ENCODE measurements at regions not wholly inside any gene's neighbourhood (a gene's known extent, or its start where the extent isn't known, plus 50 kb on each side); places are given as distances from the start of the nearest gene placed in this dataset.

DNA sequence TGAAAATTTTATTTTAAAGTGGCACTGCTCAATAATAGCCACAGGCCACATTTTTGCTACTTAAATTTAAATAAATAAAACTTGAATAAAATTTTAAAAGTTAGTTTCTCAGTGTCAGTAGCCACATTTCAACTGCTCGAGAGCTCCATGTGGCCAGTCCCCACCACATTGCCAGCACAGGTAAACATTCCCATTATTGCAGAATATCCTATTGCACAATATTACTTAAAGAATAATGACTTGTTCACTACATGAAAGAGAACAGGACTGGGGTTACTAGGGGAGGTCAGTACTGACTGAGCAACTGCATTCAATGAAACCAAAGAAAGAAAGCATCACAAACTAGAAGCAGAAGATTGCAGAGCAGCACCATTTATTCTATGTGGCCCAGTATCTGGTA is 2201.6 kb upstream of the TENM3 start:
- no peak overlapping the region for H3K27ac ChIP-seq (replicated peaks)

DNA sequence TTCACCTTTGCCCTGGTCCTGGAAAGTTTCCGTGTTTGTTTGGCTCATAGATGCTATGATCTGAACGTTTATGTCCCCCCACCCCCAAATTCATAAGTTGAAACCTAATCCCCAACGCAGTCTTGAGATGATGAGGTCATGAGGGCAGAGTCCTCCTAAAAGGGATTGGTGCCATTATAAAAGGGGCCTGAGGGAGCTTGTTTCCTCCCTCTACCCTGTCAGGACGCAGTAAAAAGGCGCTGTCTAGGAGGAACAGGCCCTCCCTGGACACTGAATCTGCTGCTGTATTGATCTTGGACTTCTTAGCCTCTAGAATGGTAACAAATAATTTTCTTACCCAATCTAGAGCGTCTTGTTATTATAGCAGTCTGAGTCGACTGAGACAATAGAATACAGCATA is 2190.6 kb upstream of the TENM3 start:
- DNase-seq (ENCODE audit: low read depth in 1 of 2, low spot score in 1 of 2) = no peak
- Histone ChIP-seq H3K4me3 (replicated peaks; ENCODE audit: insufficient read depth, low read length) (no peak overlapping the region), H3K27me3 (ENCODE audit: insufficient read depth, poor library complexity, severe bottlenecking) (no peaks in the 10 kb centered on the region), H3K27ac (replicated peaks) (no peak overlapping the region)
- TF ChIP-seq, protein P1, sequence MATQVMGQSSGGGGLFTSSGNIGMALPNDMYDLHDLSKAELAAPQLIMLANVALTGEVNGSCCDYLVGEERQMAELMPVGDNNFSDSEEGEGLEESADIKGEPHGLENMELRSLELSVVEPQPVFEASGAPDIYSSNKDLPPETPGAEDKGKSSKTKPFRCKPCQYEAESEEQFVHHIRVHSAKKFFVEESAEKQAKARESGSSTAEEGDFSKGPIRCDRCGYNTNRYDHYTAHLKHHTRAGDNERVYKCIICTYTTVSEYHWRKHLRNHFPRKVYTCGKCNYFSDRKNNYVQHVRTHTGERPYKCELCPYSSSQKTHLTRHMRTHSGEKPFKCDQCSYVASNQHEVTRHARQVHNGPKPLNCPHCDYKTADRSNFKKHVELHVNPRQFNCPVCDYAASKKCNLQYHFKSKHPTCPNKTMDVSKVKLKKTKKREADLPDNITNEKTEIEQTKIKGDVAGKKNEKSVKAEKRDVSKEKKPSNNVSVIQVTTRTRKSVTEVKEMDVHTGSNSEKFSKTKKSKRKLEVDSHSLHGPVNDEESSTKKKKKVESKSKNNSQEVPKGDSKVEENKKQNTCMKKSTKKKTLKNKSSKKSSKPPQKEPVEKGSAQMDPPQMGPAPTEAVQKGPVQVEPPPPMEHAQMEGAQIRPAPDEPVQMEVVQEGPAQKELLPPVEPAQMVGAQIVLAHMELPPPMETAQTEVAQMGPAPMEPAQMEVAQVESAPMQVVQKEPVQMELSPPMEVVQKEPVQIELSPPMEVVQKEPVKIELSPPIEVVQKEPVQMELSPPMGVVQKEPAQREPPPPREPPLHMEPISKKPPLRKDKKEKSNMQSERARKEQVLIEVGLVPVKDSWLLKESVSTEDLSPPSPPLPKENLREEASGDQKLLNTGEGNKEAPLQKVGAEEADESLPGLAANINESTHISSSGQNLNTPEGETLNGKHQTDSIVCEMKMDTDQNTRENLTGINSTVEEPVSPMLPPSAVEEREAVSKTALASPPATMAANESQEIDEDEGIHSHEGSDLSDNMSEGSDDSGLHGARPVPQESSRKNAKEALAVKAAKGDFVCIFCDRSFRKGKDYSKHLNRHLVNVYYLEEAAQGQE (IDR thresholded peaks at IDR 0.05; ENCODE audit: insufficient replicate concordance, low read depth) = no peak
- TF ChIP-seq, protein P2, sequence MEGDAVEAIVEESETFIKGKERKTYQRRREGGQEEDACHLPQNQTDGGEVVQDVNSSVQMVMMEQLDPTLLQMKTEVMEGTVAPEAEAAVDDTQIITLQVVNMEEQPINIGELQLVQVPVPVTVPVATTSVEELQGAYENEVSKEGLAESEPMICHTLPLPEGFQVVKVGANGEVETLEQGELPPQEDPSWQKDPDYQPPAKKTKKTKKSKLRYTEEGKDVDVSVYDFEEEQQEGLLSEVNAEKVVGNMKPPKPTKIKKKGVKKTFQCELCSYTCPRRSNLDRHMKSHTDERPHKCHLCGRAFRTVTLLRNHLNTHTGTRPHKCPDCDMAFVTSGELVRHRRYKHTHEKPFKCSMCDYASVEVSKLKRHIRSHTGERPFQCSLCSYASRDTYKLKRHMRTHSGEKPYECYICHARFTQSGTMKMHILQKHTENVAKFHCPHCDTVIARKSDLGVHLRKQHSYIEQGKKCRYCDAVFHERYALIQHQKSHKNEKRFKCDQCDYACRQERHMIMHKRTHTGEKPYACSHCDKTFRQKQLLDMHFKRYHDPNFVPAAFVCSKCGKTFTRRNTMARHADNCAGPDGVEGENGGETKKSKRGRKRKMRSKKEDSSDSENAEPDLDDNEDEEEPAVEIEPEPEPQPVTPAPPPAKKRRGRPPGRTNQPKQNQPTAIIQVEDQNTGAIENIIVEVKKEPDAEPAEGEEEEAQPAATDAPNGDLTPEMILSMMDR (IDR thresholded peaks at IDR 0.05; ENCODE audit: insufficient read depth, low read length) = no peak
- TF ChIP-seq SPI1 (IDR thresholded peaks at IDR 0.05; ENCODE audit: borderline replicate concordance, low read depth) (no peak), GABPA (IDR thresholded peaks at IDR 0.05; ENCODE audit: low read depth) (no peak), POLR2AphosphoS5 (IDR thresholded peaks at IDR 0.05; ENCODE audit: low read depth) (no peak)

More for the DNA sequence above, 2201.6 kb upstream of the TENM3 start:
- no peaks in the 10 kb centered on the region for H3K27me3 ChIP-seq (ENCODE audit: insufficient read depth, poor library complexity, severe bottlenecking)
- TF ChIP-seq, protein P2 (IDR thresholded peaks at IDR 0.05; ENCODE audit: insufficient read depth, low read length) = no peak
- TF ChIP-seq, protein P1 (IDR thresholded peaks at IDR 0.05; ENCODE audit: insufficient replicate concordance, low read depth) = no peak
- TF ChIP-seq GABPA (IDR thresholded peaks at IDR 0.05; ENCODE audit: low read depth) (no peak), POLR2AphosphoS5 (IDR thresholded peaks at IDR 0.05; ENCODE audit: low read depth) (no peak), SPI1 (IDR thresholded peaks at IDR 0.05; ENCODE audit: borderline replicate concordance, low read depth) (no peak)
- H3K4me3 ChIP-seq (replicated peaks; ENCODE audit: insufficient read depth, low read length) = no peak overlapping the region
- DNase-seq (ENCODE audit: low read depth in 1 of 2, low spot score in 1 of 2) = no peak

DNA sequence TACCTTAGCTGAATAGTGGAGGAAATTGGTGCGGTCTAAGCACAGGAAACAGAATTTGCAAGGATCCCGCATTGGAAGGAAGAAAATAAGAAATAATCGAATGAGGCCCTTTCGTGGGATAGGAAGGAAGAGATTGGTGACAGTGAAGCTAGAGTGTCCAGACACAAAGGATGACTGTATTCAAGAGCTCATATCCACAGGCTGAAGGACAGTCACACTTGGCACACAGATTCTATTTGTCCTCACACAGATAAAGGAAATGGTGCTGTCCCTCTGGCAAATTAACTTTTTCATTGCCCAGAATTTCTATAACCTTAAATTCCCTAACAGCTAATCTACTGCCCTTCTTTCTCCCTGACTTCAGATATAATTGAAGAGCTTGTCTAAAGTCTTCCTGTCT is 2188.9 kb upstream of the TENM3 start:
- no peak overlapping the region for H3K27ac ChIP-seq (replicated peaks)
- H3K27me3 ChIP-seq (ENCODE audit: insufficient read depth, poor library complexity, severe bottlenecking) = no peaks in the 10 kb centered on the region
- TF ChIP-seq, protein P1 (IDR thresholded peaks at IDR 0.05; ENCODE audit: insufficient replicate concordance, low read depth) = no peak
- no peak for TF ChIP-seq SPI1 (IDR thresholded peaks at IDR 0.05; ENCODE audit: borderline replicate concordance, low read depth)
- TF ChIP-seq, protein P2 (IDR thresholded peaks at IDR 0.05; ENCODE audit: insufficient read depth, low read length) = no peak
- TF ChIP-seq GABPA (IDR thresholded peaks at IDR 0.05; ENCODE audit: low read depth) = no peak
- TF ChIP-seq POLR2AphosphoS5 (IDR thresholded peaks at IDR 0.05; ENCODE audit: low read depth) = no peak
- no peak overlapping the region for H3K4me3 ChIP-seq (replicated peaks; ENCODE audit: insufficient read depth, low read length)
- DNase-seq (ENCODE audit: low read depth in 1 of 2, low spot score in 1 of 2) = no peak

Data from HL-60 (cell line).